ENCODE measurements at regions not wholly inside any gene's neighbourhood (a gene's known extent, or its start where the extent isn't known, plus 50 kb on each side); places are given as distances from the start of the nearest gene placed in this dataset.

- DNase-seq = no peak
- TF ChIP-seq, protein P1, sequence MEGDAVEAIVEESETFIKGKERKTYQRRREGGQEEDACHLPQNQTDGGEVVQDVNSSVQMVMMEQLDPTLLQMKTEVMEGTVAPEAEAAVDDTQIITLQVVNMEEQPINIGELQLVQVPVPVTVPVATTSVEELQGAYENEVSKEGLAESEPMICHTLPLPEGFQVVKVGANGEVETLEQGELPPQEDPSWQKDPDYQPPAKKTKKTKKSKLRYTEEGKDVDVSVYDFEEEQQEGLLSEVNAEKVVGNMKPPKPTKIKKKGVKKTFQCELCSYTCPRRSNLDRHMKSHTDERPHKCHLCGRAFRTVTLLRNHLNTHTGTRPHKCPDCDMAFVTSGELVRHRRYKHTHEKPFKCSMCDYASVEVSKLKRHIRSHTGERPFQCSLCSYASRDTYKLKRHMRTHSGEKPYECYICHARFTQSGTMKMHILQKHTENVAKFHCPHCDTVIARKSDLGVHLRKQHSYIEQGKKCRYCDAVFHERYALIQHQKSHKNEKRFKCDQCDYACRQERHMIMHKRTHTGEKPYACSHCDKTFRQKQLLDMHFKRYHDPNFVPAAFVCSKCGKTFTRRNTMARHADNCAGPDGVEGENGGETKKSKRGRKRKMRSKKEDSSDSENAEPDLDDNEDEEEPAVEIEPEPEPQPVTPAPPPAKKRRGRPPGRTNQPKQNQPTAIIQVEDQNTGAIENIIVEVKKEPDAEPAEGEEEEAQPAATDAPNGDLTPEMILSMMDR (IDR thresholded peaks at IDR 0.05) = no peak
- no peak for TF ChIP-seq POLR2A (IDR thresholded peaks at IDR 0.05)
- Histone ChIP-seq H3K27me3 (no peaks in the 10 kb centered on the region), H3K4me1 (no peaks in the 10 kb centered on the region), H3K27ac (no peak overlapping the region), H3K36me3 (no peaks in the 10 kb centered on the region), H3K9me3 (no peaks in the 10 kb centered on the region), H3K4me3 (no peak overlapping the region)
- intact Hi-C loops (cut with DNase I; ENCODE audit: low total_unique reads) = no loop called here
These were observed 158.4 kb downstream of the CARTPT start for GRCh38 chr5:71877511-71877910.

DNA sequence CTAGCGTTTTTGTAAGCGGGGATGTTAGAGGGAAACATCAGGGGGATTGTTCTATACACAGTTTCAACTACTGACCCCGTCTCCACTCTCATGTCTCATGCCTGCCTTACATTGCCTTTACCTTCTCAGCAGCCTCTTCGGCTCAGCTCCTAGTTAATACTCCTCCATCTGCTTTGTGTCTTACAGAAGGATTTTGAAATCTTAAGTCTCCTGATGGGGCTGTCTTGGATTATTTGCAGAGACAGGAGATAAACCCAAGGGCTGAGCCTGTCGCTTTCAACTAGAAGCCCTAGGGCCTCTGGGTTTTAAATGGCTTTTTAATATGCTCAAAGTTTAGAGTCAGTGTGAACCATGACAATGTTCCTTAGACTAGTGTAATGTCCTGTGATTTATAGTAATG lies 161.5 kb downstream of the CARTPT start:
- H3K4me3 ChIP-seq = no peak overlapping the region
- no peak overlapping the region for H3K27ac ChIP-seq
- DNase-seq = no peak
- H3K9me3 ChIP-seq = no peaks in the 10 kb centered on the region
- intact Hi-C loops (cut with DNase I; ENCODE audit: low total_unique reads) = no loop called here
- H3K36me3 ChIP-seq = no peaks in the 10 kb centered on the region
- TF ChIP-seq POLR2A (IDR thresholded peaks at IDR 0.05) = no peak
- TF ChIP-seq, protein P1 (IDR thresholded peaks at IDR 0.05) = no peak
- no peaks in the 10 kb centered on the region for H3K27me3 ChIP-seq
- no peaks in the 10 kb centered on the region for H3K4me1 ChIP-seq

GRCh38 chr5:71882826-71883741 lies 164.0 kb downstream of the CARTPT start:
- Histone ChIP-seq H3K9me3 (no peaks in the 10 kb centered on the region), H3K4me3 (no peak overlapping the region), H3K27ac (no peak overlapping the region), H3K4me1 (no peaks in the 10 kb centered on the region), H3K27me3 (no peaks in the 10 kb centered on the region), H3K36me3 (no peaks in the 10 kb centered on the region)
- no peak for TF ChIP-seq POLR2A (IDR thresholded peaks at IDR 0.05)
- TF ChIP-seq, protein P1 (IDR thresholded peaks at IDR 0.05) = no peak
- intact Hi-C loops (cut with DNase I; ENCODE audit: low total_unique reads) = no loop called here
- no peak for DNase-seq

- TF ChIP-seq, protein P1 (IDR thresholded peaks at IDR 0.05) = no peak
- Histone ChIP-seq H3K27me3 (no peaks in the 10 kb centered on the region), H3K27ac (no peak overlapping the region), H3K9me3 (no peaks in the 10 kb centered on the region), H3K4me1 (no peaks in the 10 kb centered on the region), H3K36me3 (no peaks in the 10 kb centered on the region), H3K4me3 (no peak overlapping the region)
- intact Hi-C loops (cut with DNase I; ENCODE audit: low total_unique reads) = no loop called here
- no peak for DNase-seq
These were observed 164.6 kb downstream of the CARTPT start for GRCh38 chr5:71883742-71884103.

DNA sequence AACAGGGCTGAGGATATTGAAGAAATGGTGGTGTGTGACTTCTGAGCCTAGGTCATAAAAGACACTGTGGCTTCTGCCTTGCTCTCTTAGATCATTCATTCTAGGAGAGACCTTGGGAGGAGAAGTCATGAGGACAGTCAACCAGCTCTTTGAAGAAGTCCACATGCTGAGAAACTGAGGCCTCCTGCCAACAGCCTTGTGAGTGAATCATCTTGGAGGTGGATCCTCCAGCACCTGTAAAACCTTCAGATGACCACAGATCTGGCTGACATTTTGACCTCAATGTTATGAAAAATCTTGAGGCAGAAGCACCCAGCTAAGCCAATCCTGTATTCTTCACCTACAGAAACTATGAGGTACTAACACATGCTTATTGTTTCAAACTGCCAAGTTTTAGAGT lies 165.9 kb downstream of the CARTPT start:
- H3K9me3 ChIP-seq = no peaks in the 10 kb centered on the region
- H3K36me3 ChIP-seq = no peaks in the 10 kb centered on the region
- H3K27ac ChIP-seq = no peak overlapping the region
- TF ChIP-seq POLR2A (IDR thresholded peaks at IDR 0.05) = no peak
- TF ChIP-seq, protein P1 (IDR thresholded peaks at IDR 0.05) = no peak
- DNase-seq = no peak
- H3K27me3 ChIP-seq = no peaks in the 10 kb centered on the region
- no peaks in the 10 kb centered on the region for H3K4me1 ChIP-seq
- H3K4me3 ChIP-seq = no peak overlapping the region
- intact Hi-C loops (cut with DNase I; ENCODE audit: low total_unique reads) = no loop called here
